ENCODE measurements at regions not wholly inside any gene's neighbourhood (a gene's known extent, or its start where the extent isn't known, plus 50 kb on each side); places are given as distances from the start of the nearest gene placed in this dataset.

DNA sequence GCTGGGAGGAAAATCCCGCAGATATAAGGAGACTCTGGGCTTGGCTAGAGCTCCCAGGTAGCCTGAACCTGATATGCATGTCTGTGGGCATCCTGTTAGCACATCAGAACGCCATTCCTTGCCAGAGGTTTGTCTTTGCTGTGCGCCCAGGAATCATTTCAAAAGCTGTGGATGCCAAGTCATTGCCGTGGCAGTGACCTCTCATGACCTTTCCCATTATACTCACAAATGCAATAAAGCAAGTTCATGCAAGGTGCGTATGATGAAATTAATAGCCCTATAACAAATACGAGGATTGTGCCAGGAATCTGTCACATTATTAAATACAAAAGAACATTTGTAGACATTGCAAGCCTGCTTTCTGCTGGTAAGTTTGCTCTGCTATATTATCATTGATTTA is 229.1 kb upstream of the PELI2 start:
- ATAC-seq (no peak), DNase-seq (no peak)
- POLR2A ChIA-PET: no interaction called here
- Mint-ChIP-seq H3K4me1 (no peaks in the 10 kb centered on the region), H3K27me3 (peaks cover 14% of the 10 kb centered on the region), H3K27ac (no peak overlapping the region), H3K36me3 (ENCODE audit: low read depth) (no peaks in the 10 kb centered on the region), H3K4me3 (no peak overlapping the region), H3K9me3 (ENCODE audit: low read depth) (no peaks in the 10 kb centered on the region)
- intact Hi-C loops (cut with DNase I, micrococcal nuclease): no loop called here
- CTCF ChIA-PET: no interaction called here

- Mint-ChIP-seq H3K9me3 (ENCODE audit: low read depth) (no peaks in the 10 kb centered on the region), H3K4me3 (no peak overlapping the region), H3K4me1 (no peaks in the 10 kb centered on the region), H3K27ac (no peak overlapping the region), H3K27me3 (peaks cover 8% of the 10 kb centered on the region), H3K36me3 (ENCODE audit: low read depth) (no peaks in the 10 kb centered on the region)
- intact Hi-C loops (cut with DNase I, micrococcal nuclease): no loop called here
- DNase-seq: no peak
- POLR2A ChIA-PET: no interaction called here
- CTCF ChIA-PET: no interaction called here
- ATAC-seq: no peak
Measured at GRCh38 chr14:55891692-55892091, 226.5 kb upstream of the PELI2 start.

DNA sequence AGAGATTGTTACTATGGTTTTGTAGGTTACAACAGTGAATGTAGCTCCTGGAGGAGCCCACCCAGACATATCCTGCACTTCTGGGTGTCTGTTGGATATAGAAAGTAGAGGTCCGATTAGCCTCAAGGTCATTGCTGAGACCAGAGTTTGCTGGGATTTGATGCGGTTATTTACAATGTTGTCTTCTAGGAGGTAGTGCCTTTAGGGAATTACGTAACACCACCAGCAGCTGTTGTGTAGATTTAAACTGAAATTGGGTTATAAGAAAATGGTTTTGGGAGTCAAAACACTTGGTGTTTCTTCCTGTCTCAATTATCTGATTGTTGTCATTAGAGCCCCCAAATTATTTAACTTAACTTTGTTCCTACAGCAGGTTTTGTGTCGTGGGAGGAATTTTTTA is 225.3 kb upstream of the PELI2 start:
- intact Hi-C loops (cut with DNase I, micrococcal nuclease): no loop called here
- POLR2A ChIA-PET: no interaction called here
- H3K4me3 Mint-ChIP-seq: no peak overlapping the region
- peaks cover 8% of the 10 kb centered on the region for H3K27me3 Mint-ChIP-seq
- H3K4me1 Mint-ChIP-seq: no peaks in the 10 kb centered on the region
- no peak overlapping the region for H3K27ac Mint-ChIP-seq
- no peaks in the 10 kb centered on the region for H3K9me3 Mint-ChIP-seq (ENCODE audit: low read depth)
- CTCF ChIA-PET: no interaction called here
- ATAC-seq (no peak), DNase-seq (no peak)
- no peaks in the 10 kb centered on the region for H3K36me3 Mint-ChIP-seq (ENCODE audit: low read depth)

DNA sequence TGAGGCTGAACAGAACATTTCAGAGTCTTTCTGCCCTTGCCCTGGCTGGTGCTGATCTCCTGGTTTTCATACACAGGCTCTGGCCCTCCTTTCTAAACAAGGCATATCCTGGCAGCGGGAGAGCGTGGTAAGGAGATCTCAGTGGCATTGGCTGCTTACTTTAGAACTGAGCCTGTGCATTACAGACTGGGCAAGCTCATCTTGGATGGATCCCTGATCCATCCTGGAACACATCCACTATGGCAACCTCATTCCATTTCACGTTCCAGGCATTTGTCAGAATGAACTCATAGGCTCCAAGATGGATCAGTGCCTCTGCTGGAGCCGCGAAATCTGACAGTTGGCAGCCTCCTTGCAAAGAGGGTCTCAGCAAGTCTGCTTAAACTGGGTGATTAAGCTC is 224.5 kb upstream of the PELI2 start:
- H3K4me3 Mint-ChIP-seq: no peak overlapping the region

DNA sequence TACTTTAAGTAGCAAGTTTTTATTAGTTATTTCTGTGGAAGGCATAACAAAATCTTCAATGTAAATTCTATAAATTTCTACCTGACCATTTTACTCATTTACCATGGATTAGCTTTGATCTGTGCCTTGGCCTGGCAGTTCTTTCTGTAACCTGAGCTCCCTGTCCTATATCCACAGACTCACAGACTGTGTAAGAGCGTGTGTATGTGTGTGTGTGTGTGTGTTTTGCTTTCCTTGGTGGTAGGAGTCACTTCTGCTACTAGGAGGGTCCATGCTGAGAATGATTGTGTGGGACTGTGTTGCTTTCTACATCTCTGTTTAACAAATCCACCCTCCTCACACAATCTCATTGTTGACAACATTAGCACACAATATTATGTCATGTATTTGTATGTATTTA is 221.2 kb upstream of the PELI2 start:
- intact Hi-C loops (cut with DNase I, micrococcal nuclease): no loop called here
- CTCF ChIA-PET: interaction anchor here (1.0 kb wide), 1 partner anchor 63 kb away, joined by 3 read pairs; no protein-coding TSS in a partner anchor

More for the DNA sequence above, 224.5 kb upstream of the PELI2 start:
- Mint-ChIP-seq H3K36me3 (ENCODE audit: low read depth) (no peaks in the 10 kb centered on the region), H3K9me3 (ENCODE audit: low read depth) (no peaks in the 10 kb centered on the region), H3K27me3 (peaks cover 8% of the 10 kb centered on the region), H3K4me1 (no peaks in the 10 kb centered on the region), H3K27ac (no peak overlapping the region)
- intact Hi-C loops (cut with DNase I, micrococcal nuclease): no loop called here
- POLR2A ChIA-PET: no interaction called here
- DNase-seq (no peak), ATAC-seq (no peak)
- CTCF ChIA-PET: no interaction called here

DNA sequence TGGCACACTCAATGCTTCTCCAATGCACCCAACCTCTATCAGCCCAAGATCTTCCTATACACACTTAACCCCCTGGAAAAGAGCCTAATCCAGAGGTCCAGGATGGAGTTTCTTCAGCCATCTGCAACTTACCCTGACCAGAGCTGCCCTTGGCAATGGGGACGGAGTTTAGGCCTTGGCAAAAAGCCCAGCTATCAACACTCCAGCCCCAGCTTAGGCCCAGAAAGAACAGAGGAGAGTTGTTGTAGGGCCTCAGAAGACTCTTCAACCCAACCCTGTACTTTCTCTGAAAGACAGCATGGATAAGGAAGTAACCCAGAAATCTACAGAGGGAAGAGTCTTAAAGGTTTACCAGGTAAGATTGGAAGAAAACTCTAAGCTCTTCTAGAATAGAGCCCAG is 219.3 kb upstream of the PELI2 start:
- H3K27me3 Mint-ChIP-seq: no peaks in the 10 kb centered on the region
- H3K4me1 Mint-ChIP-seq: no peaks in the 10 kb centered on the region
- no peaks in the 10 kb centered on the region for H3K36me3 Mint-ChIP-seq (ENCODE audit: low read depth)
- ATAC-seq: no peak
- ChIA-PET POLR2A (no interaction called here), CTCF (interaction anchor here (0.8 kb wide), 1 partner anchor 22 kb away, joined by 3 read pairs; no protein-coding TSS in a partner anchor)
- H3K9me3 Mint-ChIP-seq (ENCODE audit: low read depth): no peaks in the 10 kb centered on the region
- no peak for DNase-seq
- no peak overlapping the region for H3K27ac Mint-ChIP-seq
- H3K4me3 Mint-ChIP-seq: no peak overlapping the region
- intact Hi-C loops (cut with DNase I, micrococcal nuclease): no loop called here

More for the DNA sequence above, 221.2 kb upstream of the PELI2 start:
- POLR2A ChIA-PET: no interaction called here
- no peaks in the 10 kb centered on the region for H3K9me3 Mint-ChIP-seq (ENCODE audit: low read depth)
- DNase-seq (no peak), ATAC-seq (no peak)
- H3K4me3 Mint-ChIP-seq: no peak overlapping the region
- no peaks in the 10 kb centered on the region for H3K36me3 Mint-ChIP-seq (ENCODE audit: low read depth)
- no peak overlapping the region for H3K27ac Mint-ChIP-seq
- H3K4me1 Mint-ChIP-seq: no peaks in the 10 kb centered on the region
- peaks cover 2% of the 10 kb centered on the region for H3K27me3 Mint-ChIP-seq

- no peak overlapping the region for H3K27ac Mint-ChIP-seq
- no peaks in the 10 kb centered on the region for H3K27me3 Mint-ChIP-seq
- no peaks in the 10 kb centered on the region for H3K9me3 Mint-ChIP-seq (ENCODE audit: low read depth)
- H3K4me3 Mint-ChIP-seq: no peak overlapping the region
- intact Hi-C loops (cut with DNase I, micrococcal nuclease): no loop called here
- no peaks in the 10 kb centered on the region for H3K36me3 Mint-ChIP-seq (ENCODE audit: low read depth)
- DNase-seq (no peak), ATAC-seq (no peak)
- ChIA-PET POLR2A (no interaction called here), CTCF (interaction anchor here (0.8 kb wide), 1 partner anchor 22 kb away, joined by 3 read pairs; no protein-coding TSS in a partner anchor)
- no peaks in the 10 kb centered on the region for H3K4me1 Mint-ChIP-seq
Measured at GRCh38 chr14:55899531-55899930, 218.7 kb upstream of the PELI2 start.

DNA sequence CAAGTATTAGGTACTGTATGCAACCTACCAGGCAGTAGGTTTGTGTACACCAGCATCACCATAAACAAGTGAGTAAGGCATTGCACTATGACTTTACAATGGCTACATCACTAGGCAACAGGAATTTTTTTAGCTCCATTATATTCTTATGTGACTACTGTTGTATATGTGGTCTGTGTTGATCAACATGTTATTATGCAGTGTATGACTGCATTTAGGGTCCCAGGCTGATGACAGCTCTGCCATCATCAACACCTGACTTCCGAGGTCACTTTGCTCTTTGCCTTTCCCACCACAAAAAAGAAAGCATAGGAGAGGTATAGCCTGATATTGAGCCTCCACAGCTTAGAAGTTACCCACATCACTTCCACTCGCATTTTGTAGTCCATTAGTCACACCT is 217.5 kb upstream of the PELI2 start:
- no peak overlapping the region for H3K4me3 Mint-ChIP-seq
- H3K4me1 Mint-ChIP-seq: no peaks in the 10 kb centered on the region
- ChIA-PET POLR2A (no interaction called here), CTCF (interaction anchor here (0.6 to 0.9 kb wide), 2 partner anchors 455 to 474 kb away, joined by 3 to 4 read pairs; no protein-coding TSS in a partner anchor)
- no peaks in the 10 kb centered on the region for H3K27me3 Mint-ChIP-seq
- intact Hi-C loops (cut with DNase I, micrococcal nuclease): no loop called here
- DNase-seq (no peak), ATAC-seq (no peak)
- H3K9me3 Mint-ChIP-seq (ENCODE audit: low read depth): no peaks in the 10 kb centered on the region
- H3K36me3 Mint-ChIP-seq (ENCODE audit: low read depth): no peaks in the 10 kb centered on the region
- H3K27ac Mint-ChIP-seq: no peak overlapping the region

GRCh38 chr14:55901291-55901690 is 216.9 kb upstream of the PELI2 start:
- H3K4me1 Mint-ChIP-seq: no peaks in the 10 kb centered on the region
- POLR2A ChIA-PET: no interaction called here
- DNase-seq: no peak
- no peak overlapping the region for H3K4me3 Mint-ChIP-seq
- H3K9me3 Mint-ChIP-seq (ENCODE audit: low read depth): no peaks in the 10 kb centered on the region
- H3K27ac Mint-ChIP-seq: no peak overlapping the region
- ATAC-seq: no peak
- H3K36me3 Mint-ChIP-seq (ENCODE audit: low read depth): no peaks in the 10 kb centered on the region
- no peaks in the 10 kb centered on the region for H3K27me3 Mint-ChIP-seq
- intact Hi-C loops (cut with DNase I, micrococcal nuclease): no loop called here
- CTCF ChIA-PET: interaction anchor here (0.9 kb wide), 1 partner anchor 455 kb away, joined by 4 read pairs; no protein-coding TSS in a partner anchor

DNA sequence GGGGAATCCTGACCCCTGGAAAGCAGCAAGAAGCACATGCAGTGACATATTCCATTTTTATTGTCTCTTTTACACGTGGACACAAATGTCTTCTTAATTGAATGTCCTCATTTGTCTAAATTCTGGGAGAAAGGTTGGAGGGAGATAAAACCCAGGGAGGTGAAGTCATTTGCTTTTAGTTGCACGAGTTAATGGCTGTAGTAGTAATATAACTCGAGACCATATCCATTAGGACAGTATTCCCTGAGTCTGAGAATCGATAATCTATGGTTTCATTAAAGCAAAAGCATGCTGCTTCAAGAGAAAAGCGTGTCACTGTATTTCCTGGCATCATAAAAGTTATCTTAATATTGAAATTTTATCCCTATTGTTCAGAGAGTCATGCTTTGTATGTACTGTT is 216.0 kb upstream of the PELI2 start:
- ChIA-PET CTCF (no interaction called here), POLR2A (no interaction called here)
- no peak overlapping the region for H3K27ac Mint-ChIP-seq
- no peaks in the 10 kb centered on the region for H3K4me1 Mint-ChIP-seq
- no peak overlapping the region for H3K4me3 Mint-ChIP-seq
- no peak for DNase-seq
- ATAC-seq: no peak
- no peaks in the 10 kb centered on the region for H3K27me3 Mint-ChIP-seq
- intact Hi-C loops (cut with DNase I, micrococcal nuclease): no loop called here
- H3K9me3 Mint-ChIP-seq (ENCODE audit: low read depth): no peaks in the 10 kb centered on the region
- no peaks in the 10 kb centered on the region for H3K36me3 Mint-ChIP-seq (ENCODE audit: low read depth)

GRCh38 chr14:55904086-55904485 is 214.1 kb upstream of the PELI2 start:
- H3K4me3 Mint-ChIP-seq: no peak overlapping the region
- no peaks in the 10 kb centered on the region for H3K9me3 Mint-ChIP-seq (ENCODE audit: low read depth)
- no peaks in the 10 kb centered on the region for H3K36me3 Mint-ChIP-seq (ENCODE audit: low read depth)
- H3K4me1 Mint-ChIP-seq: no peaks in the 10 kb centered on the region
- CTCF ChIA-PET: no interaction called here
- DNase-seq (no peak), ATAC-seq (no peak)
- POLR2A ChIA-PET: no interaction called here
- no peak overlapping the region for H3K27ac Mint-ChIP-seq
- intact Hi-C loops (cut with DNase I, micrococcal nuclease): no loop called here
- no peaks in the 10 kb centered on the region for H3K27me3 Mint-ChIP-seq

DNA sequence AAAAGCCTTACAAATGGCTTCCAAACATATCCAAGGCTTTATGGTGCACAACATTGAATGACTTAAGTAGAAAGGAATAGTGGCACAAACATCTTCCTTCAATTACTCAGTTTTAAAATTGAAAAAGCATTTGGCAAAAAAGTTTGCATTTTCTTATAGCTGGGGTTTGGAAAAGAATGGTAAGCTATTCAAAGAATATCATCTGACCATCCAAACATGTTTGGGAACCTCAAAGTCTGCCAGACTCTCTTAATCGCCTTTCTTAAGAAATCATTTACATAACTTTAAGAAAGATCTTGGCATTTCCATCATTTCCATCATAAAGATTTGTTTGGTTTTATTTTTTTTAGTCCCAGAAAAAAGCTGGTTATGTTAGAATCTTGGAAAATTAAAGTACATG is 210.1 kb upstream of the PELI2 start:
- H3K27me3 Mint-ChIP-seq: peaks cover 2% of the 10 kb centered on the region
- POLR2A ChIA-PET: no interaction called here
- H3K36me3 Mint-ChIP-seq (ENCODE audit: low read depth): no peaks in the 10 kb centered on the region
- H3K4me3 Mint-ChIP-seq: no peak overlapping the region
- ATAC-seq (no peak), DNase-seq (no peak)
- H3K4me1 Mint-ChIP-seq: no peaks in the 10 kb centered on the region
- CTCF ChIA-PET: interaction anchor here (0.6 to 1.9 kb wide), 4 partner anchors 14 to 566 kb away, joined by 3 to 5 read pairs (median 4); no protein-coding TSS in a partner anchor
- no peak overlapping the region for H3K27ac Mint-ChIP-seq
- no peaks in the 10 kb centered on the region for H3K9me3 Mint-ChIP-seq (ENCODE audit: low read depth)
- intact Hi-C loops (cut with DNase I, micrococcal nuclease): no loop called here

DNA sequence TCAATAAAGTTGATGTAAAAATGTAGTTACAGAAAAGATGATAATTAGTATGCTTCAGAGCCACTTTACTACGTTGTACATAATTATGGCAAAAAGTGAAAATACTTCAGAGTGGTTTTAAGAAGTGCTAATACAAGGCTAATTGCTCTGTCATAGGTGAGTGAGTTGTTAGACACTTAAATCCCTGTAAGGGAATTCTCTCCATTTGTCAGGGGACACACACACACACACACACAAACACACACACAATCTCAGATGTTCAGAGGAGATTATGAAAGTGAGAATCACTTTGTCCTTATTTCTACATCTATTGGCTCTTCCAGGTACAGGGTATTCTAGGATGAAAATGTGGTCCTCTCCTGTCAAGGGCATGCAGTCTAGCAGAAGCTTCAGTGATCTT is 208.3 kb upstream of the PELI2 start:
- intact Hi-C loops (cut with DNase I, micrococcal nuclease): no loop called here
- Mint-ChIP-seq H3K9me3 (ENCODE audit: low read depth) (no peaks in the 10 kb centered on the region), H3K27me3 (peaks cover 6% of the 10 kb centered on the region), H3K36me3 (ENCODE audit: low read depth) (no peaks in the 10 kb centered on the region), H3K4me3 (no peak overlapping the region), H3K4me1 (no peaks in the 10 kb centered on the region), H3K27ac (no peak overlapping the region)
- DNase-seq: no peak
- ChIA-PET CTCF (no interaction called here), POLR2A (no interaction called here)
- ATAC-seq: no peak
